Right ventricle myocardium superior (tissue), 1 donor: ENCODE measurements at regions not wholly inside any gene's neighbourhood (a gene's known extent, or its start where the extent isn't known, plus 50 kb on each side); places are given as distances from the start of the nearest gene placed in this dataset.

ENCODE experiments used
- ATAC-seq: fragments of 200-7000 bp; cut with Tn5 transposase; one replicate; pipeline ENCODE4 v1.9.1; 2020; ENCODE audit warnings: mild to moderate bottlenecking; ENCODE audit not compliant: poor library complexity
- DNase-seq: peaks from one replicate; pipeline ENCODE4 v3.0.0-alpha.2; 2020
- intact Hi-C: fragments of 100-400 bp; cut with DNase I; formaldehyde crosslinking; loops from one replicate; pipeline ENCODE4 v1.11.2; 2022
- donor health status: DM: no; HTN: yes; CAD: no; lungs with severe emphysema.

GRCh38 chr7:18370633-18371032, 124.9 kb upstream of the HDAC9 start:
- ATAC-seq: no peak
- intact Hi-C loops: no loop called here
- DNase-seq: no peak

DNA sequence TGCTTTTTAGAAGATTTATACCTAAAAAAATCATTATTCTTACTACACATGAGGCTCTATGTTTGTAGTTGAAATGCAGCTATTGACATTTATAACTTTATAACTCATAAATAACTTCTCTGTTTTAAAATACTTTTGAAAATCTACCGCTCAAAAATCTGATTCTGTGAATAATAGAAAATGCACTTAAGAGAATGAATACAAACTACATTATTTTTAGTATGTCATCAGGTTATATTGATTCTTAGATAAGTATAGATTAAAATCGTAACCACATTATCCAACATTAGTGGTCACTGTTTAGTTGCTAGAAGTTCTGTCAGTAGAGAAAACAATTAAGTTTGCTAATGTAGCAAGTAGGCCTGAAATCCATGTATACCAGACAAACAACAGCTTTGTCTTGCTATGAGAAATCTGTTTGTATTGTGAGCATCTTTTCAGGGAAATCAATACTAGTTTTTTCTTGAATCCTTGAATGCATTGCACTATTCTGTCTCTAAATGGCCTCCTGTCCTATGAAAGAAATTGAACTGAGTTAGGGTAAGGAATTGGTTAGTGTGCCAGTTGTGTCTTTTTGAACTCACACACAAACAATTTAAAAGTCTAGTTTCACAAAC, 116.5 kb upstream of the HDAC9 start:
- DNase-seq (no peak), ATAC-seq (no peak)
- intact Hi-C loops: no loop called here

- intact Hi-C loops: no loop called here
- no peak for ATAC-seq
- no peak for DNase-seq
These were observed 110.9 kb upstream of the HDAC9 start for GRCh38 chr7:18384491-18385143.

- DNase-seq: no peak
These were observed 108.9 kb upstream of the HDAC9 start for GRCh38 chr7:18386607-18387006.

GRCh38 chr7:18387191-18387735, 108.3 kb upstream of the HDAC9 start:
- DNase-seq (no peak), ATAC-seq (no peak)
- intact Hi-C loops: no loop called here

More at GRCh38 chr7:18386607-18387006, 108.9 kb upstream of the HDAC9 start:
- ATAC-seq: no peak
- intact Hi-C loops: no loop called here

- DNase-seq (no peak), ATAC-seq (no peak)
- intact Hi-C loops: no loop called here
These were observed 105.0 kb upstream of the HDAC9 start for GRCh38 chr7:18390535-18390907.

GRCh38 chr7:18393465-18394118, 102.0 kb upstream of the HDAC9 start:
- intact Hi-C loops: no loop called here
- ATAC-seq (no peak), DNase-seq (no peak)

- intact Hi-C loops: no loop called here
- DNase-seq (no peak), ATAC-seq (no peak)
These were observed 99.7 kb upstream of the HDAC9 start for GRCh38 chr7:18395868-18396267.

GRCh38 chr7:18396953-18397352, 98.6 kb upstream of the HDAC9 start:
- ATAC-seq: no peak
- intact Hi-C loops: no loop called here

GRCh38 chr7:18399436-18400235, 95.9 kb upstream of the HDAC9 start:
- ATAC-seq (no peak), DNase-seq (no peak)
- intact Hi-C loops: no loop called here

More at GRCh38 chr7:18396953-18397352, 98.6 kb upstream of the HDAC9 start:
- DNase-seq: no peak

- intact Hi-C loops: no loop called here
- DNase-seq (no peak), ATAC-seq (no peak)
These were observed 95.3 kb upstream of the HDAC9 start for GRCh38 chr7:18400275-18400674.

DNA sequence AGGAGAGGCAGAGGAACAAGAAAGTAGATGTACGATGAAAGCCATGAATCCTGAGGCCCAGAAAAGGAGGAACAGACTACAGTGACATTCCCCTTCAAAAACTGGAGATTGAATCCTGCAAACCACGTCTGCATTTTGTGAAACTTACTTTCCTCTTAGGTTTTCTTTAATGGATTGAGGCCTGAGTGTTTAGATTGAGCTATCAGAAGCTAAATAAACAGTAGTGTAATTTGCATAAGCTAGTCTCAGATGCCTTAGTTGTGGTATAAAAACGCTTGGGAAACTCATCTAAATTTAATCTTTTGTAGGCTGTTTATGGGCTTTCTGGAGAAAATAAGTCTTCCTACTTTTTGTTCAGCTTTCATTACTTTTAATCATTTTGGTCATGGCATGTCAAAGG, 94.8 kb upstream of the HDAC9 start:
- ATAC-seq (no peak), DNase-seq (no peak)
- intact Hi-C loops: no loop called here

- intact Hi-C loops: no loop called here
- ATAC-seq: no peak
These were observed 93.8 kb upstream of the HDAC9 start for GRCh38 chr7:18401757-18402156.

DNA sequence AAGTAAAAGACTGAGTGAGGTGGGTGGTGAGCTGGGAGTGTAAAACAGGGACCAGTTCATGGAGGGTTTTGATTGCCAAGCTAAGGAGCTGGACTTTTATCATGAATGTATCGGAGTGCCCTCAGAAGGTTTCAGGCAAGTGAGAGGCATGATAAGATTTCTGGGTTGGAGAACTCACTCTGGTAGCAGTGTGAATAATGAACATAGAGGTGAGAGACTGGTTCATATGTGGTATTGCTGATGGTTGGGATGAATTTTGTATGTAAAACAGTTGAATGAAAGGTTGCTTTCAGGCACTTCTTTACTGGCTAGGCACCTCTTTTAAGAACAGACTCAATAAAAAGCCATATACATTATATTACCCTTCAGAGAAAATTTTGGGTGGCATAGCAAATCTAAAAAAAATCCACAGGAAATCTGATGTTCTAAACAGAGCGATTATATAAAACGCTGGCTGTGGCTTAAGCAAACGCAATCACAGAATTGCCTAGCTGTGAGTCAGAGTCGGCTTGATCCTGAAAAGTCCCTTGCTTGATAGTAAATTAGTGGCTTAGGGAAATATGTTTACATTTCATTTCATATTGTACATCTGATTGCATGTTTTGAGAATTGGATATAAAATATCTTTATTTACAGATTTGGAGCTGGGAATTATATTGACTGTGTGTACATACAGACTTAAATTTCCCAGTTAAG, 92.9 kb upstream of the HDAC9 start:
- no peak for ATAC-seq
- intact Hi-C loops: no loop called here
- no peak for DNase-seq

More at GRCh38 chr7:18401757-18402156, 93.8 kb upstream of the HDAC9 start:
- no peak for DNase-seq

DNA sequence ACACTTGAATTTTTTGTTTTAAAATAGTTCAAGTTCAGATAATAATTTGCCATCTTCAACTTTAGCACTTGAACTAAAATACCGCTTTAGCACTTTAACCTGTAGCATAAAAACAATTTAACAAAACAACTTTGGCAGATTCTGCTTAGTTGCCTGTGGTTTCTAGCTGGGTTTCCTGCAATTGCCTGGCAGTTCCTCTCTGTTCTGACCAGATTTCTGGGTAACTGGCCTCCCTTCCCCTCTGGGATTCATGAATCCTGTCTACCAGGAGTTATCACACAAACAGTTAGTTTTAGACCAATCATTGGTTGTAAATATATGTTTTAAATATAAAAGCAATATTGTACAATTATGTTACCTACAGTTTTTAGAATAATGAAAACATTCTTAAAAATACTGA, 89.8 kb upstream of the HDAC9 start:
- intact Hi-C loops: no loop called here
- no peak for ATAC-seq
- no peak for DNase-seq

GRCh38 chr7:18407385-18407784, 88.2 kb upstream of the HDAC9 start:
- intact Hi-C loops: no loop called here
- DNase-seq (no peak), ATAC-seq (no peak)

- intact Hi-C loops: no loop called here
- DNase-seq: no peak
- no peak for ATAC-seq
These were observed 87.1 kb upstream of the HDAC9 start for GRCh38 chr7:18408461-18408860.

DNA sequence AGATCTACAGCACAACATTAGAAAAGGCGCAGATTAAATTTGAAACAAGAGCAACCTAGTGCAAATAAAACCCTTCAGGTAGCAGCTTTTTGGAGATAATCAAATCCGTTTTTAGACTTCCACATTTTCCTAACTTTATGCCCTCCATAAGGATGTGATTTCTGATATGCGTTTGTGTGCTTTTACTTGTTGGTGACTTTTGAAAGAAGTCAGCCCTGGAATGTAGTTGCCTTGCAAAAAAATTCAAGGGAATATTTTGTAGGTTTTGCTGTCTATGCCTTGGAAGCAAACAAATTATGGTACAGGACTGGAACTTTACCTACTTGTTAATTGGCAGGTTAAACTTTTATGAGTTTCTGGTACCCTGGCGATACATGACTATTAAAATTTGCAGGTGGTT, 86.7 kb upstream of the HDAC9 start:
- ATAC-seq (no peak), DNase-seq (no peak)
- intact Hi-C loops: no loop called here

GRCh38 chr7:18413447-18413846, 82.1 kb upstream of the HDAC9 start:
- DNase-seq (no peak), ATAC-seq (no peak)
- intact Hi-C loops: no loop called here
